ENCODE measurements at regions not wholly inside any gene's neighbourhood (a gene's known extent, or its start where the extent isn't known, plus 50 kb on each side); places are given as distances from the start of the nearest gene placed in this dataset.

GRCh38 chr1:55820501-55820900 is 605.3 kb upstream of the USP24 start:
- Histone ChIP-seq H3K4me2 (ENCODE audit: insufficient read depth, insufficient read length, low read length) (no peak overlapping the region), H3K18ac (ENCODE audit: insufficient read length, low read depth, low read length) (no peak overlapping the region), H3K27ac (ENCODE audit: insufficient read length, low read depth, low read length) (no peak overlapping the region), H3K4ac (ENCODE audit: low read depth, low read length) (no peak overlapping the region), H3K9me3 (ENCODE audit: control insufficient read depth, low read depth, low read length) (no peaks in the 10 kb centered on the region), H3K79me2 (ENCODE audit: insufficient read depth, low read length) (no peaks in the 10 kb centered on the region), H3K79me1 (ENCODE audit: insufficient read depth, low read depth, low read length, poor library complexity, severe bottlenecking) (no peaks in the 10 kb centered on the region), H4K91ac (ENCODE audit: insufficient read length, low read depth, low read length) (no peak overlapping the region), H3K23me2 (ENCODE audit: insufficient read length, low read depth, low read length, poor library complexity, severe bottlenecking) (no peaks in the 10 kb centered on the region), H2BK15ac (ENCODE audit: low read depth, low read length) (no peak overlapping the region), H2BK120ac (ENCODE audit: low read depth, low read length, poor library complexity, severe bottlenecking) (no peak overlapping the region), H2BK20ac (ENCODE audit: low read depth, low read length, poor library complexity, severe bottlenecking) (no peak overlapping the region), H4K8ac (replicated peaks; ENCODE audit: insufficient read length, low read depth, low read length) (no peak overlapping the region), H3K9ac (ENCODE audit: extremely low read depth, insufficient read length, low read length) (no peak overlapping the region), H3T11ph (ENCODE audit: low read length) (no peak overlapping the region), H3K27me3 (ENCODE audit: insufficient read depth, low read length) (no peaks in the 10 kb centered on the region), H4K20me1 (ENCODE audit: control insufficient read depth, insufficient read depth, insufficient read length) (no peaks in the 10 kb centered on the region), H2BK5ac (ENCODE audit: insufficient read length, low read length) (no peak overlapping the region), H3K23ac (ENCODE audit: insufficient read length, low read depth, low read length) (no peak overlapping the region), H3K14ac (ENCODE audit: insufficient read depth, low read length) (no peak overlapping the region), H3K56ac (ENCODE audit: insufficient read length, low read depth, low read length) (no peak overlapping the region), H2BK12ac (ENCODE audit: insufficient read length, low read depth, low read length) (no peak overlapping the region), H2AK5ac (ENCODE audit: insufficient read length, low read length) (no peak overlapping the region), H4K5ac (ENCODE audit: insufficient read length, low read depth, low read length) (no peak overlapping the region), H3K4me1 (ENCODE audit: insufficient read depth, low read length) (no peaks in the 10 kb centered on the region), H2AFZ (ENCODE audit: low read length) (no peak overlapping the region)
- no CpG with 5 or more reads among the region's 3 CpGs for WGBS (ENCODE audit: extremely low coverage, insufficient read length, low lambda C conversion rate)
- H3K4me1 Mint-ChIP-seq: no peaks in the 10 kb centered on the region
- no peaks in the 10 kb centered on the region for H3K27me3 Mint-ChIP-seq (ENCODE audit: low read depth)
- H3K27ac Mint-ChIP-seq: no peak overlapping the region
- no peaks in the 10 kb centered on the region for H3K9me3 Mint-ChIP-seq
- DNase-seq: no peak
- H3K36me3 Mint-ChIP-seq (ENCODE audit: insufficient read depth in 1 of 3, low read depth in 3 of 3): no peaks in the 10 kb centered on the region
- TF ChIP-seq, protein P1, sequence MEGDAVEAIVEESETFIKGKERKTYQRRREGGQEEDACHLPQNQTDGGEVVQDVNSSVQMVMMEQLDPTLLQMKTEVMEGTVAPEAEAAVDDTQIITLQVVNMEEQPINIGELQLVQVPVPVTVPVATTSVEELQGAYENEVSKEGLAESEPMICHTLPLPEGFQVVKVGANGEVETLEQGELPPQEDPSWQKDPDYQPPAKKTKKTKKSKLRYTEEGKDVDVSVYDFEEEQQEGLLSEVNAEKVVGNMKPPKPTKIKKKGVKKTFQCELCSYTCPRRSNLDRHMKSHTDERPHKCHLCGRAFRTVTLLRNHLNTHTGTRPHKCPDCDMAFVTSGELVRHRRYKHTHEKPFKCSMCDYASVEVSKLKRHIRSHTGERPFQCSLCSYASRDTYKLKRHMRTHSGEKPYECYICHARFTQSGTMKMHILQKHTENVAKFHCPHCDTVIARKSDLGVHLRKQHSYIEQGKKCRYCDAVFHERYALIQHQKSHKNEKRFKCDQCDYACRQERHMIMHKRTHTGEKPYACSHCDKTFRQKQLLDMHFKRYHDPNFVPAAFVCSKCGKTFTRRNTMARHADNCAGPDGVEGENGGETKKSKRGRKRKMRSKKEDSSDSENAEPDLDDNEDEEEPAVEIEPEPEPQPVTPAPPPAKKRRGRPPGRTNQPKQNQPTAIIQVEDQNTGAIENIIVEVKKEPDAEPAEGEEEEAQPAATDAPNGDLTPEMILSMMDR (conservative IDR thresholded peaks at IDR 0.05): no peak
- H3K4me3 Mint-ChIP-seq: no peak overlapping the region

Measured in H9 (cell line).